ENCODE measurements at regions not wholly inside any gene's neighbourhood (a gene's known extent, or its start where the extent isn't known, plus 50 kb on each side); places are given as distances from the start of the nearest gene placed in this dataset.

DNA sequence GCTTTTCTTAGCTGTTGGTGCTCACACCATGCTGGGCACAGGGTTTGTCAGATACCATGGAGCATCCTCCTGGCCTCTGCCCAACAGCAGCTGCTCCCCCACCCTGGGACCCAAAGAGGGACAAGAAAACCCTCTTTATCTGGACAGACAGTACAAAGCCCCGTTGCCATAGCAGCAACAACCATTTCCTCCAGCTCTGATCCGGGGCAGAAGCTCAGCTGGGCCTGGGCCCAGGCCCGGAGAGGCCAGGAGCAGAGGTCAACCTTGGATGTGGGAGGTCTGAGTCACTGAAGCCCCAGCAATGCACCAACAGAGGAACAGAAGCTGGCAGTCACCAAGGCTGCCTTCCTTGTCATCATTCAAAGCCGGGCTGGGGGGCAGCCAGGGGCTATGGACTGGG is 228.4 kb upstream of the POU3F1 start:
- H3K36me3 ChIP-seq (ENCODE audit: low read length) = no peaks in the 10 kb centered on the region
- H3K79me2 ChIP-seq (ENCODE audit: insufficient read depth, low read length) = no peaks in the 10 kb centered on the region
- H3F3A ChIP-seq (ENCODE audit: insufficient read depth) = no peaks in the 10 kb centered on the region
- no peaks in the 10 kb centered on the region for H3K9me2 ChIP-seq (replicated peaks; ENCODE audit: insufficient read depth, low read length)
- no peak overlapping the region for H2AFZ ChIP-seq (ENCODE audit: low read depth, low read length, severe bottlenecking)
- H4K20me1 ChIP-seq (ENCODE audit: low read depth, low read length) = no peaks in the 10 kb centered on the region
- H3K27me3 ChIP-seq (ENCODE audit: low read length) = no peaks in the 10 kb centered on the region
- TF ChIP-seq, protein P1, sequence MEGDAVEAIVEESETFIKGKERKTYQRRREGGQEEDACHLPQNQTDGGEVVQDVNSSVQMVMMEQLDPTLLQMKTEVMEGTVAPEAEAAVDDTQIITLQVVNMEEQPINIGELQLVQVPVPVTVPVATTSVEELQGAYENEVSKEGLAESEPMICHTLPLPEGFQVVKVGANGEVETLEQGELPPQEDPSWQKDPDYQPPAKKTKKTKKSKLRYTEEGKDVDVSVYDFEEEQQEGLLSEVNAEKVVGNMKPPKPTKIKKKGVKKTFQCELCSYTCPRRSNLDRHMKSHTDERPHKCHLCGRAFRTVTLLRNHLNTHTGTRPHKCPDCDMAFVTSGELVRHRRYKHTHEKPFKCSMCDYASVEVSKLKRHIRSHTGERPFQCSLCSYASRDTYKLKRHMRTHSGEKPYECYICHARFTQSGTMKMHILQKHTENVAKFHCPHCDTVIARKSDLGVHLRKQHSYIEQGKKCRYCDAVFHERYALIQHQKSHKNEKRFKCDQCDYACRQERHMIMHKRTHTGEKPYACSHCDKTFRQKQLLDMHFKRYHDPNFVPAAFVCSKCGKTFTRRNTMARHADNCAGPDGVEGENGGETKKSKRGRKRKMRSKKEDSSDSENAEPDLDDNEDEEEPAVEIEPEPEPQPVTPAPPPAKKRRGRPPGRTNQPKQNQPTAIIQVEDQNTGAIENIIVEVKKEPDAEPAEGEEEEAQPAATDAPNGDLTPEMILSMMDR (IDR thresholded peaks at IDR 0.05; ENCODE audit: insufficient read depth, low read length, poor library complexity, severe bottlenecking) = no peak
- no peak for TF ChIP-seq EZH2phosphoT487 (conservative IDR thresholded peaks at IDR 0.05; ENCODE audit: low read length)
- H3K4me2 ChIP-seq (ENCODE audit: low read depth, low read length, poor library complexity, severe bottlenecking) = no peak overlapping the region
- peaks cover 12% of the 10 kb centered on the region; the same call in 1 of the 2 replicates for H3K9me3 ChIP-seq (ENCODE audit: insufficient read depth, low read length)
- H3K27ac ChIP-seq (ENCODE audit: low read depth, low read length) = no peak overlapping the region
- H3K9ac ChIP-seq (ENCODE audit: low read length) = no peak overlapping the region
- no peak overlapping the region for H3K4me3 ChIP-seq (ENCODE audit: insufficient read depth, low read length, poor library complexity, severe bottlenecking)

DNA sequence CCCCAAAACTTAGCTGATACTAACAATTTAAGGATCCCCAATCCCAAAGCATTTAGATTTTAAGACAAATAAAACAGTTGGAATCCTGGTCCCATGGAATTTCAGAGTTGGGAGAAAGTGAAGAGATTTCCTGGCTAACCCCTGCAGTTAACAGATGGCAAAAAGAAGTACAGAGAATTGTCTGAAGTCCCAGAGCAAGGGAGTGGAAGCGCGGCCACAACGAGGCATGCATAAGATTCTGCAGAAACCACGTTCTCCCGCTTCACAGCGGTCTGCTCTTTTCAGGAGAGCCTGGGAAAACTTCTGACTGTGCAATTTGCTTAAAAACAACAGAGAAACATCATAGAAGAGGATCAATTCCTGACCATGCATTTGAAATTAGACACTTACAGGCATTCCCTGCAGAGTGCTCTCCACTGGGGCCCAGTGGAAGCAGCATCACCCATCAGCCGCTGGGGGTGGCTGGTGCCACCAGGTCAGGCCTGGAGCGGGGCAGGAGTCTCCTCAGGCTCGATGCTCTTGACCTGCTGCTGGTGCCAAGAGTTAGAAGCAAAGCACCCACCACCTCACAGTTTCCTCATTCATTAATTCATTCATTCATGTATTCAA is 226.7 kb upstream of the POU3F1 start:
- H3K9me3 ChIP-seq (ENCODE audit: insufficient read depth, low read length) = no peaks in the 10 kb centered on the region
- no peak overlapping the region for H3K4me2 ChIP-seq (ENCODE audit: low read depth, low read length, poor library complexity, severe bottlenecking)
- H3K9ac ChIP-seq (ENCODE audit: low read length) = no peak overlapping the region
- no peaks in the 10 kb centered on the region for H3K9me2 ChIP-seq (replicated peaks; ENCODE audit: insufficient read depth, low read length)
- H2AFZ ChIP-seq (ENCODE audit: low read depth, low read length, severe bottlenecking) = no peak overlapping the region
- H3K36me3 ChIP-seq (ENCODE audit: low read length) = no peaks in the 10 kb centered on the region
- no peaks in the 10 kb centered on the region for H3F3A ChIP-seq (ENCODE audit: insufficient read depth)
- H3K27me3 ChIP-seq (ENCODE audit: low read length) = no peaks in the 10 kb centered on the region
- no peaks in the 10 kb centered on the region for H4K20me1 ChIP-seq (ENCODE audit: low read depth, low read length)
- no peak for TF ChIP-seq EZH2phosphoT487 (conservative IDR thresholded peaks at IDR 0.05; ENCODE audit: low read length)
- TF ChIP-seq, protein P1 (IDR thresholded peaks at IDR 0.05; ENCODE audit: insufficient read depth, low read length, poor library complexity, severe bottlenecking) = no peak
- no peak overlapping the region for H3K27ac ChIP-seq (ENCODE audit: low read depth, low read length)
- H3K4me3 ChIP-seq (ENCODE audit: insufficient read depth, low read length, poor library complexity, severe bottlenecking) = no peak overlapping the region
- no peaks in the 10 kb centered on the region for H3K79me2 ChIP-seq (ENCODE audit: insufficient read depth, low read length)

DNA sequence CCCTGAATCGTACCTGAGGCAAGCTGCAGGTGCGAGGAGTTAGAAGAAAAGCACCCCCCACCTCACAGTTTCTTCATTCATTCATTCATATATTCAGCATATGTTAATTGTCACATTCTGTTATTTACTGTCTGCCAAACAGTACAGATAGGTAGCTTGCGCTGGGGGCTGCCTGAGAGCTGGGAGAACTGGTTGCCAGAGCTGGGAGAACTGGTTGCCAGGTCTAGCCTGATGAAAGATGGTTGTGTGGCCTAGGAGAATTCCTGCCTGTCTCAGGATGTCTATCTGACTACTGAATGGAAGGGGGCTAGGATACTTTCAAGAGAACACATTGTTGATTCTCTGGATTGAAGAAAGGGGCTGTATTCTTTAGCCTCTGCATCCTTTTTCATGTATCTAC is 225.9 kb upstream of the POU3F1 start:
- Histone ChIP-seq H4K20me1 (ENCODE audit: low read depth, low read length) (no peaks in the 10 kb centered on the region), H3K27me3 (ENCODE audit: low read length) (no peaks in the 10 kb centered on the region), H3F3A (ENCODE audit: insufficient read depth) (no peaks in the 10 kb centered on the region), H3K4me3 (ENCODE audit: insufficient read depth, low read length, poor library complexity, severe bottlenecking) (no peak overlapping the region), H2AFZ (ENCODE audit: low read depth, low read length, severe bottlenecking) (no peak overlapping the region), H3K9ac (ENCODE audit: low read length) (no peak overlapping the region), H3K4me2 (ENCODE audit: low read depth, low read length, poor library complexity, severe bottlenecking) (no peak overlapping the region), H3K9me2 (replicated peaks; ENCODE audit: insufficient read depth, low read length) (no peaks in the 10 kb centered on the region), H3K36me3 (ENCODE audit: low read length) (no peaks in the 10 kb centered on the region), H3K9me3 (ENCODE audit: insufficient read depth, low read length) (no peaks in the 10 kb centered on the region), H3K79me2 (ENCODE audit: insufficient read depth, low read length) (no peaks in the 10 kb centered on the region), H3K27ac (ENCODE audit: low read depth, low read length) (no peak overlapping the region)
- no peak for TF ChIP-seq EZH2phosphoT487 (conservative IDR thresholded peaks at IDR 0.05; ENCODE audit: low read length)
- TF ChIP-seq, protein P1 (IDR thresholded peaks at IDR 0.05; ENCODE audit: insufficient read depth, low read length, poor library complexity, severe bottlenecking) = no peak
